Sigmoid colon (tissue), 6 donors: ENCODE measurements at regions not wholly inside any gene's neighbourhood (a gene's known extent, or its start where the extent isn't known, plus 50 kb on each side); places are given as distances from the start of the nearest gene placed in this dataset.

Source experiments
- DNase-seq: peaks from one replicate; pipeline ENCODE4 v3.0.0-alpha.2; 2019
- H3K27ac ChIP-seq, 4 donors: fragments of 200-600 bp; sonication (generic); one replicate each; pipeline ENCODE4 v1.5.1; 2016 to 2019; ENCODE audit warnings: mild to moderate bottlenecking in 1 of 4
- H3K27me3 ChIP-seq, 3 donors: fragments of 200-600 bp; sonication (generic); one replicate each; pipeline ENCODE4 v1.5.1; 2019; ENCODE audit warnings: mild to moderate bottlenecking in 1 of 3
- H3K36me3 ChIP-seq, 4 donors: fragments of 200-600 bp; sonication (generic); one replicate each; pipeline ENCODE4 v1.5.1; 2016 to 2019
- H3K4me1 ChIP-seq, 4 donors: fragments of 200-600 bp; sonication (generic); one replicate each; pipeline ENCODE4 v1.5.1; 2017 to 2019
- H3K4me3 ChIP-seq, 4 donors: fragments of 200-600 bp; sonication (generic); one replicate each; pipeline ENCODE4 v1.5.1; 2017 to 2019; ENCODE audit warnings: mild to moderate bottlenecking in 2 of 4, moderate library complexity in 1 of 4
- H3K9me3 ChIP-seq, 4 donors: fragments of 200-600 bp in 3 of 4; sonication (generic) in 3 of 4; one replicate each; pipeline versions ENCODE4 v1.5.1 to v1.6.1; 2013 to 2019
- EP300 ChIP-seq, 4 donors: sonication (generic); formaldehyde crosslinking; IDR thresholded peaks; one replicate each; pipeline ENCODE4 v1.6.1; 2017; ENCODE audit warnings: antibody characterized with exemption in 4 of 4
- POLR2A ChIP-seq, 2 donors: fragments of 450-650 bp; IDR thresholded peaks; one replicate each; pipeline ENCODE4 v1.6.1; 2016; ENCODE audit warnings: antibody characterized with exemption in 2 of 2, mild to moderate bottlenecking in 2 of 2, moderate library complexity in 2 of 2
- POLR2AphosphoS5 ChIP-seq, 4 donors: sonication (generic); formaldehyde crosslinking; IDR thresholded peaks; one replicate each; pipeline ENCODE4 v1.6.1; 2017; ENCODE audit warnings: antibody characterized with exemption in 4 of 4
- WGBS, 2 donors: extraction: QIAGEN DNeasy Blood & Tissue Kit; methylation state at CpG; one replicate each; pipeline ENCODE4 v1.1.7; 2013; 5-methylcytosine and 5-hydroxymethylcytosine counted together
- intact Hi-C: fragments of 100-400 bp; cut with DNase I; formaldehyde crosslinking; loops from one replicate; pipeline ENCODE4 v1.15.1; 2023
- TF ChIP-seq, protein P1 (sequence below), 4 experiments: fragments of 450-650 bp in 3 of 4; fragments of 200-600 bp in 1 of 4; IDR thresholded peaks; one replicate each; pipeline ENCODE4 v1.5.1; 2016 to 2019; ENCODE audit warnings: antibody characterized with exemption in 4 of 4, mild to moderate bottlenecking in 3 of 4, moderate library complexity in 2 of 4
- donor health status: healthy with polysubstance abuse.
- donor health status: healthy.

DNA sequence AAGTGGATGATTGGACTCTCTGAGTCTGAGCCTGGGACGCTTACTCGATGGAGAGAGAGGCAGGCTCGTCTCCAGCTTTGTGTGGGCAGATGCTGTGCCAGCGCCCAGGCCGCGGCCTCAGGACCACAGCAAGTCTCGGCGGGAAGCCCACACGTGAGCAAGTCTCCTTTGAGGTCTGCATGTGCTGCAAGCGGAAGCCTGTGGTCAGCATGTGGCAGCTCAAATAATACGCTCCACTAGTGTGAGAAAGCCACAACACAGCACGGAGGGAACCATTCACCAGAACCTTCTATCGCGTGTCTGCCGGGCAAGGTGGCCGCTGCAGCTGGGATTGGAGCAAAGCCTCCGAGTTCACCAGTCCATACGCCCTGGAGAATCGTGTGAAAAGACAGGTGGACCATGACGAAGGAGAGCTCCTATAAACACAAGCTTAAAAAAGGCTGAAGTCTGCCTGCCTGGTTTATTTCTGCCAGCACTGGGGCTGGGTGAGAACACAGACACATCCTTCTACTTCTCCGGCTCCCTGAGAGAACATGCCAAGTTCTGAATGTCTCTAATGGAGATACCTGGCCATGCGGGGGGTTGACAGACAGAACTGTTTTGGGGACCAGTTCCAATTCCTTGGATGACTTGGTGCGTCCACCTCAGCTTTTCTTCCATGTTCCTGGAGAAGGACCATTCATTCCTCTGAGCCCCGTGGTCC lies 82.0 kb upstream of the LRIG1 start:
- intact Hi-C loops, result no loop called here
- H3K9me3 ChIP-seq, result no peaks in the 10 kb centered on the region
- H3K36me3 ChIP-seq, result no peaks in the 10 kb centered on the region
- peaks cover 0 to 15% (median 11%) of the 10 kb centered on the region in 4 donors for H3K4me1 ChIP-seq
- H3K27me3 ChIP-seq, result no peaks in the 10 kb centered on the region
- 72 to 90% methylated on average over 24 of the region's 24 CpGs for WGBS, 2 donors
- no peak for TF ChIP-seq POLR2A (IDR thresholded peaks at IDR 0.05)
- no peak for TF ChIP-seq EP300 (IDR thresholded peaks at IDR 0.05)
- TF ChIP-seq POLR2AphosphoS5 (IDR thresholded peaks at IDR 0.05), result peak in 3 of 4 donors; percentile 12 to 43 (median 25)
- TF ChIP-seq, protein P1, sequence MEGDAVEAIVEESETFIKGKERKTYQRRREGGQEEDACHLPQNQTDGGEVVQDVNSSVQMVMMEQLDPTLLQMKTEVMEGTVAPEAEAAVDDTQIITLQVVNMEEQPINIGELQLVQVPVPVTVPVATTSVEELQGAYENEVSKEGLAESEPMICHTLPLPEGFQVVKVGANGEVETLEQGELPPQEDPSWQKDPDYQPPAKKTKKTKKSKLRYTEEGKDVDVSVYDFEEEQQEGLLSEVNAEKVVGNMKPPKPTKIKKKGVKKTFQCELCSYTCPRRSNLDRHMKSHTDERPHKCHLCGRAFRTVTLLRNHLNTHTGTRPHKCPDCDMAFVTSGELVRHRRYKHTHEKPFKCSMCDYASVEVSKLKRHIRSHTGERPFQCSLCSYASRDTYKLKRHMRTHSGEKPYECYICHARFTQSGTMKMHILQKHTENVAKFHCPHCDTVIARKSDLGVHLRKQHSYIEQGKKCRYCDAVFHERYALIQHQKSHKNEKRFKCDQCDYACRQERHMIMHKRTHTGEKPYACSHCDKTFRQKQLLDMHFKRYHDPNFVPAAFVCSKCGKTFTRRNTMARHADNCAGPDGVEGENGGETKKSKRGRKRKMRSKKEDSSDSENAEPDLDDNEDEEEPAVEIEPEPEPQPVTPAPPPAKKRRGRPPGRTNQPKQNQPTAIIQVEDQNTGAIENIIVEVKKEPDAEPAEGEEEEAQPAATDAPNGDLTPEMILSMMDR (IDR thresholded peaks at IDR 0.05), result no peak
- DNase-seq, result no peak
- no peak overlapping the region for H3K4me3 ChIP-seq
- peak overlapping the region in 3 of 4 donors; percentile 48 to 54 (median 49) for H3K27ac ChIP-seq

DNA sequence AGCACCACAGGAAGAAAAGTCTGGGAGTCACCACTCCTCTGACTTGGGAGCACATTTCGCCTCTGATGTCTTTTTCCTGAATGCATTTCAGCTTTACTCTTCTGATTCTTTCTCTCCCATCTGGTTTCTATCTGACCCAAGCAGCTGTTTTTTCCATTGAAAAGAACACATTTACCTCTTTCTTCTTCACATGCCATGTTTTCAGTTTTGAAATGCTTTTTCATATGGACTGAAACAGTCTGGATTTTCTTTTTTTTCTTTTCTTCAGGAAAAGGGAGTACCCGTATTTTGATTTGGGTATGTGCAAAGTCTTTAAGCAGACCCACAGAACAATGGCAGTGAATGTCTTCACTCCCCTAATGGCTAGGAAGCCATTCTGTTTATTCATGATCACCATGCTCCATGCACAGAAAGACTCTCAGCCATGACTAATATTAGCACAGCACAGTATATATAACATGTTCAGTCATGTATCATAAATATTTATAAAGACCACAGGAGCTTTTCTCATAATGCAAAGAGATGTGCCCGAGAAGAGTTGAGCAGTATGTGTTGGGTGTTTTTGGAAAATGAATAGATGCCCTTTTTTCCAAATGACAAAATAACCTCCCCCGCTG lies 82.7 kb upstream of the LRIG1 start:
- H3K9me3 ChIP-seq, result no peaks in the 10 kb centered on the region
- TF ChIP-seq EP300 (IDR thresholded peaks at IDR 0.05) (no peak), POLR2A (IDR thresholded peaks at IDR 0.05) (no peak), POLR2AphosphoS5 (IDR thresholded peaks at IDR 0.05) (no peak)
- TF ChIP-seq, protein P1 (IDR thresholded peaks at IDR 0.05), result no peak
- 91 to 92% methylated on average over 4 of the region's 4 CpGs for WGBS, 2 donors
- no peak for DNase-seq
- intact Hi-C loops, result no loop called here
- no peaks in the 10 kb centered on the region for H3K36me3 ChIP-seq
- no peak overlapping the region for H3K4me3 ChIP-seq
- no peaks in the 10 kb centered on the region for H3K27me3 ChIP-seq
- peaks cover 0 to 15% (median 11%) of the 10 kb centered on the region in 4 donors for H3K4me1 ChIP-seq
- peak overlapping the region in 2 of 4 donors; percentile 49 to 54 for H3K27ac ChIP-seq

GRCh38 chr3:66585520-66586095 lies 84.8 kb upstream of the LRIG1 start:
- no peaks in the 10 kb centered on the region for H3K36me3 ChIP-seq
- intact Hi-C loops, result no loop called here
- TF ChIP-seq POLR2A (IDR thresholded peaks at IDR 0.05) (no peak), POLR2AphosphoS5 (IDR thresholded peaks at IDR 0.05) (no peak), EP300 (IDR thresholded peaks at IDR 0.05) (no peak)
- TF ChIP-seq, protein P1 (IDR thresholded peaks at IDR 0.05), result no peak
- 72 to 83% methylated on average over 1 of the region's 1 CpG for WGBS, 2 donors
- DNase-seq, result no peak
- no peaks in the 10 kb centered on the region for H3K27me3 ChIP-seq
- no peak overlapping the region for H3K27ac ChIP-seq
- H3K4me1 ChIP-seq, result peaks cover 0 to 15% (median 11%) of the 10 kb centered on the region in 4 donors
- H3K9me3 ChIP-seq, result no peaks in the 10 kb centered on the region
- no peak overlapping the region for H3K4me3 ChIP-seq

DNA sequence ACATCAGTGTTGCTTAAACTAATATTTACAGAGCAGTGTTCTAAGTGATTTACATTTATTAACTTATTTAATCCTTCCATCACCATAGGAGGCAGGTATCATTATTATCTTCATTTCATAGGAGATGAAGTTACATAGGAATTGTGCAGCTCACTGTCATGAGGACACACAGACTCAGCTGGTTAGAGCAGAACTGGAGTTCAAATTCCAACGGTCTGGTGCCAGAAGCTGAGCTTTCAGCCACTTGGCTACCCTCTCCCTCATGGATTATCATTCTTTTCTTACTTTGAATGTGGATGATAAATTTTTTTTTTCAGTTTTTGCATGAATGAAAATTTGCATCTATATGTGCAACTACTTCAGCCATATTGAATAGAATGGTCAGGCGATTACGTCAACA lies 86.0 kb upstream of the LRIG1 start:
- H3K4me1 ChIP-seq, result peaks cover 0 to 15% (median 11%) of the 10 kb centered on the region in 4 donors
- H3K36me3 ChIP-seq, result no peaks in the 10 kb centered on the region
- no peak overlapping the region for H3K27ac ChIP-seq
- H3K4me3 ChIP-seq, result no peak overlapping the region
- no peak for DNase-seq
- no peaks in the 10 kb centered on the region for H3K27me3 ChIP-seq
- no peak for TF ChIP-seq POLR2AphosphoS5 (IDR thresholded peaks at IDR 0.05)
- no peak for TF ChIP-seq EP300 (IDR thresholded peaks at IDR 0.05)
- TF ChIP-seq POLR2A (IDR thresholded peaks at IDR 0.05), result no peak
- TF ChIP-seq, protein P1 (IDR thresholded peaks at IDR 0.05), result no peak
- no peaks in the 10 kb centered on the region for H3K9me3 ChIP-seq
- 91 to 92% methylated on average over 3 of the region's 3 CpGs for WGBS, 2 donors
- intact Hi-C loops, result no loop called here
